ENCODE measurements at regions not wholly inside any gene's neighbourhood (a gene's known extent, or its start where the extent isn't known, plus 50 kb on each side); places are given as distances from the start of the nearest gene placed in this dataset.

DNA sequence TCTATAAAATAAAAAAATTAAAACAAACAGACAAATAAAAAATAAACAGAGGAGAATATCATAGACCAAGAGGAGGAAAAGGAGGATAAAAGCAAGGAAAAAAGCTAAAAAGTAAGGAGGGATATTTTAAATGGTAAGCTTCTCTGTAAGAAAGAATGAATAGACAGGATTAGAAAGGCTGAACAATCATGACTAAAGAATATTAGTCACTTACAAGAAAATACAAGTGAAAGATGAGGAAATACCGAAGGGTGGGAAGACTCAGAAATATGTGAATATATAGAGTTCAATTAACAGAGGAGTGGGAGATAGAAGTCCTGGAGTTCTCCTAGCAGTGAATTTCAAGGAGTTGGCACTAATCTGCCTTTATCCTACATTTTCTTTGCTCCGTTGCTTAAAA is 162.6 kb downstream of the RTL3 start:
- no peaks in the 10 kb centered on the region for H3K4me1 ChIP-seq
- 76 to 95% (median 83%) methylated on average over 2 of the region's 2 CpGs for WGBS, 5 donors
- intact Hi-C loops (cut with DNase I; ENCODE audit: low total_unique reads), result no loop called here
- TF ChIP-seq EP300 (IDR thresholded peaks at IDR 0.05) (no peak), CTCF (IDR thresholded peaks at IDR 0.05) (no peak), POLR2A (IDR thresholded peaks at IDR 0.05) (no peak), POLR2AphosphoS5 (IDR thresholded peaks at IDR 0.05) (no peak)
- H3K4me3 ChIP-seq, result no peak overlapping the region
- H3K27ac ChIP-seq, result no peak overlapping the region
- no peaks in the 10 kb centered on the region for H3K36me3 ChIP-seq
- DNase-seq, result no peak
- H3K9me3 ChIP-seq, result no peaks in the 10 kb centered on the region
- no peaks in the 10 kb centered on the region for H3K27me3 ChIP-seq

GRCh38 chrX:78493180-78493579 is 165.8 kb upstream of the CYSLTR1 start:
- 39 to 84% (median 63%) methylated on average over 2 of the region's 2 CpGs for WGBS, 5 donors
- Histone ChIP-seq H3K4me3 (no peak overlapping the region), H3K4me1 (no peaks in the 10 kb centered on the region), H3K27ac (no peak overlapping the region), H3K27me3 (no peaks in the 10 kb centered on the region), H3K9me3 (peaks cover 0 to 4% (median 0%) of the 10 kb centered on the region in 4 donors), H3K36me3 (no peaks in the 10 kb centered on the region)
- DNase-seq, result no peak
- intact Hi-C loops (cut with DNase I; ENCODE audit: low total_unique reads), result no loop called here
- no peak for TF ChIP-seq CTCF (IDR thresholded peaks at IDR 0.05)
- no peak for TF ChIP-seq POLR2AphosphoS5 (IDR thresholded peaks at IDR 0.05)
- TF ChIP-seq EP300 (IDR thresholded peaks at IDR 0.05), result no peak
- no peak for TF ChIP-seq POLR2A (IDR thresholded peaks at IDR 0.05)

- intact Hi-C loops (cut with DNase I; ENCODE audit: low total_unique reads), result no loop called here
- no peaks in the 10 kb centered on the region for H3K36me3 ChIP-seq
- TF ChIP-seq CTCF (IDR thresholded peaks at IDR 0.05) (no peak), POLR2AphosphoS5 (IDR thresholded peaks at IDR 0.05) (no peak), POLR2A (IDR thresholded peaks at IDR 0.05) (no peak), EP300 (IDR thresholded peaks at IDR 0.05) (no peak)
These were observed 149.3 kb upstream of the CYSLTR1 start for GRCh38 chrX:78476701-78477100.

GRCh38 chrX:78456909-78457308 is 129.5 kb upstream of the CYSLTR1 start:
- TF ChIP-seq POLR2A (IDR thresholded peaks at IDR 0.05) (no peak), POLR2AphosphoS5 (IDR thresholded peaks at IDR 0.05) (no peak), CTCF (IDR thresholded peaks at IDR 0.05) (no peak), EP300 (IDR thresholded peaks at IDR 0.05) (no peak)
- no peak for DNase-seq
- Histone ChIP-seq H3K27me3 (no peaks in the 10 kb centered on the region), H3K27ac (no peak overlapping the region), H3K9me3 (peaks cover 0 to 10% (median 4%) of the 10 kb centered on the region in 4 donors), H3K36me3 (no peaks in the 10 kb centered on the region), H3K4me3 (no peak overlapping the region), H3K4me1 (no peaks in the 10 kb centered on the region)
- WGBS, 5 donors, result 63 to 90% (median 84%) methylated on average over 1 of the region's 1 CpG
- intact Hi-C loops (cut with DNase I; ENCODE audit: low total_unique reads), result no loop called here

More at GRCh38 chrX:78476701-78477100, 149.3 kb upstream of the CYSLTR1 start:
- Histone ChIP-seq H3K4me1 (no peaks in the 10 kb centered on the region), H3K4me3 (no peak overlapping the region), H3K9me3 (no peaks in the 10 kb centered on the region), H3K27ac (no peak overlapping the region), H3K27me3 (no peaks in the 10 kb centered on the region)
- WGBS, 5 donors, result 15 to 58% (median 22%) methylated on average over 2 of the region's 2 CpGs
- no peak for DNase-seq
